ENCODE measurements at regions not wholly inside any gene's neighbourhood (a gene's known extent, or its start where the extent isn't known, plus 50 kb on each side); places are given as distances from the start of the nearest gene placed in this dataset.

DNA sequence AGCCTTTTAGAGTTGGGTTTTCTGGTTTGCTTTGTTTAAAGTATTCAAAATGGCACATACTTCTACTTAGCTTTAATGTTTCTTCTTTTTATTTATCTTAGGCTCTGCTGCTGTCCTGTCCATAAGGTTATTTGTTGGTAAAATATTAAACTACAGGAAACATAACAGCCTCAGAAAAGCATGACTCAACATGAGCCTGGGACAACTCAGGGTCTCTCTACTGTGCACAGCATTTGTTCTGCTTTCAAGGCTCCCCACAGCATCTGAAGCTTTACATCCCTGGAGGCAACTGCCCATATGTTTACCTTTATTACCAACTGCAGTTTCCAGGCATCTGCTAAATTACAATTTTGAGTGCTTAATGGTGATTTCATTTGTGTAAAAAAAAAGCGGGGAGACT lies 954.2 kb upstream of the FBXO33 start:
- TF ChIP-seq SMC3 (conservative IDR thresholded peaks at IDR 0.05; ENCODE audit: poor library complexity): no peak
- TF ChIP-seq, protein P1, sequence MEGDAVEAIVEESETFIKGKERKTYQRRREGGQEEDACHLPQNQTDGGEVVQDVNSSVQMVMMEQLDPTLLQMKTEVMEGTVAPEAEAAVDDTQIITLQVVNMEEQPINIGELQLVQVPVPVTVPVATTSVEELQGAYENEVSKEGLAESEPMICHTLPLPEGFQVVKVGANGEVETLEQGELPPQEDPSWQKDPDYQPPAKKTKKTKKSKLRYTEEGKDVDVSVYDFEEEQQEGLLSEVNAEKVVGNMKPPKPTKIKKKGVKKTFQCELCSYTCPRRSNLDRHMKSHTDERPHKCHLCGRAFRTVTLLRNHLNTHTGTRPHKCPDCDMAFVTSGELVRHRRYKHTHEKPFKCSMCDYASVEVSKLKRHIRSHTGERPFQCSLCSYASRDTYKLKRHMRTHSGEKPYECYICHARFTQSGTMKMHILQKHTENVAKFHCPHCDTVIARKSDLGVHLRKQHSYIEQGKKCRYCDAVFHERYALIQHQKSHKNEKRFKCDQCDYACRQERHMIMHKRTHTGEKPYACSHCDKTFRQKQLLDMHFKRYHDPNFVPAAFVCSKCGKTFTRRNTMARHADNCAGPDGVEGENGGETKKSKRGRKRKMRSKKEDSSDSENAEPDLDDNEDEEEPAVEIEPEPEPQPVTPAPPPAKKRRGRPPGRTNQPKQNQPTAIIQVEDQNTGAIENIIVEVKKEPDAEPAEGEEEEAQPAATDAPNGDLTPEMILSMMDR (IDR thresholded peaks at IDR 0.05; ENCODE audit: poor library complexity, severe bottlenecking): no peak
- no peak for TF ChIP-seq EP300 (conservative IDR thresholded peaks at IDR 0.05; ENCODE audit: poor library complexity, severe bottlenecking)
- no peak for TF ChIP-seq EZH2 (IDR thresholded peaks at IDR 0.05; ENCODE audit: borderline replicate concordance, insufficient read depth, low read length, poor library complexity, severe bottlenecking)
- no peak for TF ChIP-seq POLR2AphosphoS5 (IDR thresholded peaks at IDR 0.05)

Measured in neural cell (in vitro differentiated cells).